GM12878 (cell line): ENCODE measurements at regions not wholly inside any gene's neighbourhood (a gene's known extent, or its start where the extent isn't known, plus 50 kb on each side); places are given as distances from the start of the nearest gene placed in this dataset.
"Not testable (repeated sequence)": the region's sequence is repeated elsewhere in the genome, so short reads cannot be mapped to it uniquely, and the experiment has no call there.

ENCODE experiments used
- ATAC-seq: fragments of 200-7000 bp; cut with Tn5 transposase; 3 replicates; pipeline ENCODE4 v1.9.1; 2020; ENCODE audit warnings: mild to moderate bottlenecking, moderate library complexity
- BruUV-seq: library from RNA; stranded (reverse); fragments of 400-500 nt; replicated peaks from 2 replicates; lab custom pipeline; 2021; lab: Mats Ljungman, UMichigan
- CTCF ChIA-PET: fragments of 300-600 bp; sonication (Branson Sonifier 250); formaldehyde crosslinking; extraction: SDS; loops from one replicate; lab custom pipeline; 2021; ENCODE audit warnings: inconsistent platforms; lab: Yijun Ruan, JAX
- POLR2A ChIA-PET: fragments of 350-600 bp; formaldehyde crosslinking; extraction: SDS; loops from one replicate; lab custom pipeline; 2021; ENCODE audit warnings: inconsistent platforms; lab: Charles Lee
- RAD21 ChIA-PET: fragments of 300-600 bp; sonication (Branson Sonifier 250); formaldehyde crosslinking; loops from one replicate; lab custom pipeline; 2023; ENCODE audit warnings: antibody characterized with exemption; ENCODE audit not compliant: unreplicated experiment; lab: Charles Lee
- SMC1A ChIA-PET: fragments of 300-600 bp; sonication (Branson Sonifier 250); formaldehyde crosslinking; loops from one replicate; lab custom pipeline; 2023; ENCODE audit not compliant: unreplicated experiment, uncharacterized antibody; lab: Charles Lee
- DNase-seq: peaks from one replicate; pipeline ENCODE4 v3.0.0-alpha.2; 2011; ENCODE audit warnings: low read depth, low spot score
- FAIRE-seq: peaks from 3 replicates; lab custom pipeline; 2011; peaks lifted over from hg19 to GRCh38; lab: Jason Lieb, UNC
- H2AFZ ChIP-seq: 2 replicates; pipeline ENCODE4 v1.6.0; 2011; ENCODE audit warnings: low read depth, low read length, control low read depth; ENCODE audit not compliant: control insufficient read depth
- H3K27ac ChIP-seq: 2 replicates; pipeline ENCODE4 v1.5.1; 2011; ENCODE audit warnings: control low read depth; ENCODE audit not compliant: control insufficient read depth, insufficient read depth
- H3K27me3 ChIP-seq, 2 experiments: replicated peaks in 1 of 2; 2 replicates each; pipeline versions ENCODE4 v1.6.0 to v1.6.1; 2011; ENCODE audit warnings: low read length in 1 of 2; ENCODE audit not compliant: control insufficient read depth in 2 of 2, insufficient read depth in 2 of 2
- H3K36me3 ChIP-seq, 2 experiments: 2 replicates each; pipeline ENCODE4 v1.5.1; 2011; ENCODE audit warnings: low read length in 1 of 2; ENCODE audit not compliant: control insufficient read depth in 2 of 2, insufficient read depth in 2 of 2
- H3K4me1 ChIP-seq: 2 replicates; pipeline ENCODE4 v1.6.1; 2011; ENCODE audit warnings: mild to moderate bottlenecking, low read length, moderate library complexity, mixed read lengths; ENCODE audit not compliant: control insufficient read depth, insufficient read depth
- H3K4me2 ChIP-seq: 2 replicates; pipeline ENCODE4 v1.6.0; 2011; ENCODE audit warnings: control low read depth; ENCODE audit not compliant: control insufficient read depth, insufficient read depth
- H3K4me3 ChIP-seq: fragments of 200-600 bp; sonication (generic); 2 replicates; pipeline ENCODE4 v1.5.1; 2016
- H3K79me2 ChIP-seq: 2 replicates; pipeline ENCODE4 v1.6.0; 2011; ENCODE audit warnings: low read length; ENCODE audit not compliant: control insufficient read depth, insufficient read depth
- H3K9ac ChIP-seq: 2 replicates; pipeline ENCODE4 v1.8.0; 2011; ENCODE audit warnings: low read length, control low read depth, mixed read lengths; ENCODE audit not compliant: control insufficient read depth, insufficient read depth
- H3K9me3 ChIP-seq: replicated peaks from 3 replicates; pipeline ENCODE4 v1.5.1; 2011; ENCODE audit warnings: mild to moderate bottlenecking, low read length; ENCODE audit not compliant: control insufficient read depth, insufficient read depth
- H4K20me1 ChIP-seq: 2 replicates; pipeline ENCODE4 v1.6.0; 2011; ENCODE audit not compliant: control insufficient read depth, insufficient read depth
- EGR1 ChIP-seq, 2 experiments: IDR thresholded peaks; 1 replicate in 1 of 2; 2 replicates in 1 of 2; pipeline ENCODE4 v1.6.1; 2011 to 2012; ENCODE audit warnings: low read depth in 2 of 2, low read length in 2 of 2, borderline replicate concordance in 1 of 2, mild to moderate bottlenecking in 1 of 2, moderate library complexity in 1 of 2
- EP300 ChIP-seq, 2 experiments: fragments of 150-350 bp in 1 of 2; IDR thresholded peaks; 2 replicates each; pipeline ENCODE4 v1.6.1; 2011 to 2012; ENCODE audit warnings: low read depth in 2 of 2, low read length in 2 of 2, borderline replicate concordance in 1 of 2, improper control_type of control experiment in 1 of 2, inconsistent platforms in 1 of 2; ENCODE audit not compliant: control insufficient read depth in 1 of 2
- LARP7 ChIP-seq: fragments of 450-650 bp; IDR thresholded peaks from 2 replicates; pipeline ENCODE4 v1.6.1; 2017; ENCODE audit warnings: mild to moderate bottlenecking
- NBN ChIP-seq: fragments of 450-650 bp; IDR thresholded peaks from 2 replicates; pipeline ENCODE4 v1.6.1; 2016
- RBBP5 ChIP-seq: fragments of 200-600 bp; sonication (generic); conservative IDR thresholded peaks from 2 replicates; pipeline ENCODE4 v1.6.1; 2016
- SMC3 ChIP-seq: IDR thresholded peaks from 2 replicates; pipeline ENCODE4 v1.6.1; 2011; ENCODE audit warnings: low read length, improper control_type of control experiment, borderline replicate concordance
- ZNF207 ChIP-seq: fragments of 450-650 bp; IDR thresholded peaks from 2 replicates; pipeline ENCODE4 v1.6.1; 2014; ENCODE audit warnings: antibody characterized with exemption, mild to moderate bottlenecking, borderline replicate concordance
- WGBS: methylation state at CpG from one replicate; pipeline ENCODE4 v1.1.6; 2016; ENCODE audit warnings: low lambda C conversion rate; ENCODE audit not compliant: insufficient replicate concordance, insufficient coverage; ENCODE audit errors: missing lambda C conversion rate; 5-methylcytosine and 5-hydroxymethylcytosine counted together
- in situ Hi-C: fragments of 300-500 bp; cut with MboI; formaldehyde crosslinking; loops from 9 replicates; pipeline ENCODE4 v1.14.3; 2018; ENCODE audit warnings: mixed read lengths
- intact Hi-C: fragments of 100-400 bp; cut with micrococcal nuclease; formaldehyde crosslinking; loops from one replicate; pipeline ENCODE4 v1.14.2; 2022; ENCODE audit not compliant: unreplicated experiment
- TF ChIP-seq, protein P1 (sequence below): fragments of 450-650 bp; IDR thresholded peaks from 2 replicates; pipeline ENCODE4 v1.6.1; 2016; ENCODE audit warnings: mild to moderate bottlenecking
- TF ChIP-seq, protein P2 (sequence below): IDR thresholded peaks from 2 replicates; pipeline ENCODE4 v1.6.1; 2011; ENCODE audit warnings: borderline replicate concordance, low read depth, mild to moderate bottlenecking, moderate library complexity, low read length; ENCODE audit not compliant: insufficient read depth, poor library complexity, severe bottlenecking
- TF ChIP-seq, protein P3 (sequence below), 3 experiments: IDR thresholded peaks in 2 of 3; conservative IDR thresholded peaks in 1 of 3; 2 replicates each; pipeline ENCODE4 v1.5.1; 2011; ENCODE audit warnings: low read depth in 3 of 3, low read length in 3 of 3, mild to moderate bottlenecking in 3 of 3, control low read depth in 2 of 3, moderate library complexity in 2 of 3, inconsistent platforms in 1 of 3, mixed read lengths in 1 of 3; ENCODE audit not compliant: control insufficient read depth in 2 of 3, insufficient read depth in 1 of 3; ENCODE audit errors: extremely low read depth in 1 of 3

DNA sequence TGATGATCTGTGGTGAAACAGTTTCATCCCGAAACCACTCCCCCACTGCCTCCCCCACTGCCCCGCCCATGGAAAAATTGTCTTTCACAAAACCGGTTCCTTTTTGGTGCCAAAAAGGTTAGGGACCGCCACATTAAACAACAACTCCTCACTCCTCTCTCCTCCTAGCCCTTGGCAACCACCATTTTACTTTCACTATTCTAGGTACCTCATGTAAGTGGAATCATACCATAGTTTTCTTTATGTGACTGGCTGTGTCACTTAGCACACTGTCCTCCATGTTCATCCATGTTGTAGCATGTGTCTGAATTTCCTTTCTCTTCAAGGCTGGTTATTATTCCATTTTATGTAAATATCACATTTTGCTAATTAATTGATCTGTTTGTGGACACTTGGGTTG lies 99.3 kb downstream of the UTRN start:
- H3K36me3 ChIP-seq = no peaks in the 10 kb centered on the region; a peak in 1 of 4 replicates
- TF ChIP-seq ZNF207 (no peak), RBBP5 (no peak), EP300 (IDR thresholded peaks at IDR 0.05; ENCODE audit: borderline replicate concordance in 1 of 2, control insufficient read depth in 1 of 2, low read depth in 2 of 2, low read length in 2 of 2) (no peak), SMC3 (no peak), EGR1 (IDR thresholded peaks at IDR 0.05; ENCODE audit: borderline replicate concordance in 1 of 2, low read depth in 2 of 2, low read length in 2 of 2) (no peak), LARP7 (no peak), NBN (no peak)
- TF ChIP-seq, protein P1, sequence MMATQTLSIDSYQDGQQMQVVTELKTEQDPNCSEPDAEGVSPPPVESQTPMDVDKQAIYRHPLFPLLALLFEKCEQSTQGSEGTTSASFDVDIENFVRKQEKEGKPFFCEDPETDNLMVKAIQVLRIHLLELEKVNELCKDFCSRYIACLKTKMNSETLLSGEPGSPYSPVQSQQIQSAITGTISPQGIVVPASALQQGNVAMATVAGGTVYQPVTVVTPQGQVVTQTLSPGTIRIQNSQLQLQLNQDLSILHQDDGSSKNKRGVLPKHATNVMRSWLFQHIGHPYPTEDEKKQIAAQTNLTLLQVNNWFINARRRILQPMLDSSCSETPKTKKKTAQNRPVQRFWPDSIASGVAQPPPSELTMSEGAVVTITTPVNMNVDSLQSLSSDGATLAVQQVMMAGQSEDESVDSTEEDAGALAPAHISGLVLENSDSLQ = no peak
- TF ChIP-seq, protein P2, sequence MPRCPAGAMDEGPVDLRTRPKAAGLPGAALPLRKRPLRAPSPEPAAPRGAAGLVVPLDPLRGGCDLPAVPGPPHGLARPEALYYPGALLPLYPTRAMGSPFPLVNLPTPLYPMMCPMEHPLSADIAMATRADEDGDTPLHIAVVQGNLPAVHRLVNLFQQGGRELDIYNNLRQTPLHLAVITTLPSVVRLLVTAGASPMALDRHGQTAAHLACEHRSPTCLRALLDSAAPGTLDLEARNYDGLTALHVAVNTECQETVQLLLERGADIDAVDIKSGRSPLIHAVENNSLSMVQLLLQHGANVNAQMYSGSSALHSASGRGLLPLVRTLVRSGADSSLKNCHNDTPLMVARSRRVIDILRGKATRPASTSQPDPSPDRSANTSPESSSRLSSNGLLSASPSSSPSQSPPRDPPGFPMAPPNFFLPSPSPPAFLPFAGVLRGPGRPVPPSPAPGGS = no peak
- TF ChIP-seq, protein P3, sequence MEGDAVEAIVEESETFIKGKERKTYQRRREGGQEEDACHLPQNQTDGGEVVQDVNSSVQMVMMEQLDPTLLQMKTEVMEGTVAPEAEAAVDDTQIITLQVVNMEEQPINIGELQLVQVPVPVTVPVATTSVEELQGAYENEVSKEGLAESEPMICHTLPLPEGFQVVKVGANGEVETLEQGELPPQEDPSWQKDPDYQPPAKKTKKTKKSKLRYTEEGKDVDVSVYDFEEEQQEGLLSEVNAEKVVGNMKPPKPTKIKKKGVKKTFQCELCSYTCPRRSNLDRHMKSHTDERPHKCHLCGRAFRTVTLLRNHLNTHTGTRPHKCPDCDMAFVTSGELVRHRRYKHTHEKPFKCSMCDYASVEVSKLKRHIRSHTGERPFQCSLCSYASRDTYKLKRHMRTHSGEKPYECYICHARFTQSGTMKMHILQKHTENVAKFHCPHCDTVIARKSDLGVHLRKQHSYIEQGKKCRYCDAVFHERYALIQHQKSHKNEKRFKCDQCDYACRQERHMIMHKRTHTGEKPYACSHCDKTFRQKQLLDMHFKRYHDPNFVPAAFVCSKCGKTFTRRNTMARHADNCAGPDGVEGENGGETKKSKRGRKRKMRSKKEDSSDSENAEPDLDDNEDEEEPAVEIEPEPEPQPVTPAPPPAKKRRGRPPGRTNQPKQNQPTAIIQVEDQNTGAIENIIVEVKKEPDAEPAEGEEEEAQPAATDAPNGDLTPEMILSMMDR (IDR thresholded peaks at IDR 0.05 in 2 of 3, conservative IDR thresholded peaks at IDR 0.05 in 1 of 3; ENCODE audit: control insufficient read depth in 2 of 3, extremely low read depth in 1 of 3, insufficient read depth in 1 of 3, low read depth in 3 of 3, low read length in 3 of 3) = no peak
- no peak overlapping the region for H2AFZ ChIP-seq
- H3K27ac ChIP-seq = no peak overlapping the region
- no peaks in the 10 kb centered on the region for H4K20me1 ChIP-seq
- intact Hi-C loops = no loop called here
- in situ Hi-C loops = no loop called here
- ChIA-PET SMC1A (no interaction called here), POLR2A (no interaction called here), CTCF (no interaction called here), RAD21 (no interaction called here)
- peaks cover 10% of the 10 kb centered on the region for H3K9me3 ChIP-seq
- ATAC-seq (no peak), FAIRE-seq (no peak), DNase-seq (no peak)
- no peaks in the 10 kb centered on the region for H3K4me1 ChIP-seq
- H3K27me3 ChIP-seq = no peaks in the 10 kb centered on the region
- H3K4me3 ChIP-seq = no peak overlapping the region
- H3K79me2 ChIP-seq = peaks cover 2% of the 10 kb centered on the region
- 97% methylated on average over 4 of the region's 4 CpGs for WGBS
- no peak overlapping the region for H3K9ac ChIP-seq
- no TSS peak for BruUV-seq
- H3K4me2 ChIP-seq = no peak overlapping the region

DNA sequence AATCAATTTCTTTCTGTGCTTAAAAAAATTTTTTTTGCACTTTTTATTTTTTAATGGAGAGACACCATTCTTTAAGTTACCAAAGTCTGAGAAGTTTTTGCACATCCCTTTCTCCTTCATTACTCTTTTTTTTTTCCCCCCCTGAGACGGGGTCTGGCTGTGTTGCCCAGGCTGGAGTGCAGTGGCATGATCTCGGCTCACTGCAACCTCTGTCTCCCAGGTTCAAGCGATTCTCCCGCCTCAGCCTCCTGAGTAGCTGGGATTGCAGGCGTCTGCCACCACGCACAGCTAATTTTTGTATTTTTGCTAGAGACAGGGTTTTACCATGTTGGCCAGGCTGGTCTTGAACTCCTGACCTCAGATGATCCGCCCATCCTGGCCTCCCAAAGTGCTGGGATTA lies 104.3 kb downstream of the UTRN start:
- BruUV-seq, DNase-seq, in situ Hi-C loops, intact Hi-C loops, H3K9me3 ChIP-seq, H2AFZ ChIP-seq, H4K20me1 ChIP-seq, FAIRE-seq, ATAC-seq, H3K27me3 ChIP-seq, POLR2A ChIA-PET, RAD21 ChIA-PET, H3K9ac ChIP-seq, H3K4me3 ChIP-seq, CTCF ChIA-PET, H3K27ac ChIP-seq, H3K4me2 ChIP-seq, H3K79me2 ChIP-seq, H3K4me1 ChIP-seq, H3K36me3 ChIP-seq: not testable (repeated sequence)
- 95% methylated on average over 7 of the region's 7 CpGs for WGBS
- SMC1A ChIA-PET = interaction anchor here (1.0 kb wide), 1 partner anchor 16 kb away, joined by 3 read pairs; no protein-coding TSS in a partner anchor
